SJCRH30 (cell line): ENCODE measurements at regions not wholly inside any gene's neighbourhood (a gene's known extent, or its start where the extent isn't known, plus 50 kb on each side); places are given as distances from the start of the nearest gene placed in this dataset.
A peak's percentile ranks its signal among the peaks of the same experiment; 100 is the strongest.

ENCODE experiments used
- DNase-seq, 2 experiments: peaks; one replicate each; pipeline ENCODE4 v3.0.0-alpha.2; 2015 to 2020
- H3K27ac ChIP-seq: fragments of 250-450 bp; sonication (Bioruptor Pico); 2 replicates; pipeline ENCODE4 v1.5.1; 2020; ENCODE audit warnings: mild to moderate bottlenecking, moderate library complexity
- H3K27me3 ChIP-seq: fragments of 250-450 bp; sonication (Bioruptor Pico); 2 replicates; pipeline ENCODE4 v1.5.1; 2020; ENCODE audit warnings: mild to moderate bottlenecking, moderate library complexity
- H3K36me3 ChIP-seq: fragments of 250-450 bp; sonication (Bioruptor Pico); 2 replicates; pipeline ENCODE4 v1.5.1; 2020; ENCODE audit warnings: mild to moderate bottlenecking, moderate library complexity
- H3K4me1 ChIP-seq: fragments of 250-450 bp; sonication (Bioruptor Pico); 2 replicates; pipeline ENCODE4 v1.5.1; 2020; ENCODE audit warnings: mild to moderate bottlenecking, moderate library complexity
- H3K4me3 ChIP-seq: fragments of 250-450 bp; sonication (Bioruptor Pico); 2 replicates; pipeline ENCODE4 v1.5.1; 2020; ENCODE audit warnings: mild to moderate bottlenecking, moderate library complexity
- H3K9me3 ChIP-seq: fragments of 250-450 bp; sonication (Bioruptor Pico); replicated peaks from 2 replicates; pipeline ENCODE4 v1.5.1; 2020; ENCODE audit warnings: mild to moderate bottlenecking, moderate library complexity

- no peaks in the 10 kb centered on the region for H3K9me3 ChIP-seq
- DNase-seq: no peak
- H3K27ac ChIP-seq: no peak overlapping the region
- H3K4me3 ChIP-seq: no peak overlapping the region
- H3K27me3 ChIP-seq: no peaks in the 10 kb centered on the region
- H3K36me3 ChIP-seq: no peaks in the 10 kb centered on the region
- no peaks in the 10 kb centered on the region for H3K4me1 ChIP-seq
These were observed 106.1 kb downstream of the IRX1 start for GRCh38 chr5:3701694-3702093.

- no peak overlapping the region for H3K27ac ChIP-seq
- no peak for DNase-seq
- no peaks in the 10 kb centered on the region for H3K36me3 ChIP-seq
- H3K4me1 ChIP-seq: no peaks in the 10 kb centered on the region
- no peaks in the 10 kb centered on the region for H3K27me3 ChIP-seq
- no peak overlapping the region for H3K4me3 ChIP-seq
- no peaks in the 10 kb centered on the region for H3K9me3 ChIP-seq
These were observed 109.0 kb downstream of the IRX1 start for GRCh38 chr5:3704661-3705060.

- no peaks in the 10 kb centered on the region for H3K27me3 ChIP-seq
- H3K9me3 ChIP-seq: no peaks in the 10 kb centered on the region
- no peaks in the 10 kb centered on the region for H3K36me3 ChIP-seq
- no peak for DNase-seq
- H3K27ac ChIP-seq: no peak overlapping the region
- H3K4me1 ChIP-seq: no peaks in the 10 kb centered on the region
- H3K4me3 ChIP-seq: no peak overlapping the region
These were observed 113.6 kb downstream of the IRX1 start for GRCh38 chr5:3709068-3709716.

DNA sequence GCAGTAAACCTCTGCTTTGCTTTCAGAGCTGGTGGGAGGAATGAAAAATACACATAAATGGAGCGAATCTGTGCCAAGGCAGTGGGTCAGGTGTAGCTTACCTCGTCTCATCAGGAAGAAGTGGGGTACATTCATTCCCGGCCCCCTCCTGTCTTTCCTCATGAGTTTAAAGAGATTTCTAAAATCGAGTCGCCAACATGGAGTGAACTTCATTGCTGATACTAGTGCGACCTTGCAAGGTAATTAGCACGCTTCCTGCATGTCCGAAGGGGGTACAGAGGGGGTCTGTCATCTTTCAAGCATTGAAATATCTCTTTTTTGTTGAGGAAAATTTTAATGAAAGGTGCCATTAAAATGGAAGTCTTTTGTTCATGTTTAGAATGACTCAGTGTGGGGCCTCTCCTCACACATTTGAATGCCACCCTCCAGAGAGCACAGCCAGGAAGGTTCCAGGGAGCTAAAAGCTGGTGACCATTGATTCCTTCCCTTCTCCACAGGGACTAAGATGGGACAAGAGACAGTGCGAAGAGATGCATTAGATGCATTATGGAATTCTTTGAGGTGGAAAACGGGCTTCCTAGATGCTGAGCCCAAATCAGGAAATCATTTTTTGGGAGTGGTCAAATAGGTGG is 114.2 kb downstream of the IRX1 start:
- no peak overlapping the region for H3K27ac ChIP-seq
- no peak for DNase-seq
- no peak overlapping the region for H3K4me3 ChIP-seq
- no peaks in the 10 kb centered on the region for H3K4me1 ChIP-seq
- H3K27me3 ChIP-seq: no peaks in the 10 kb centered on the region
- no peaks in the 10 kb centered on the region for H3K9me3 ChIP-seq
- H3K36me3 ChIP-seq: no peaks in the 10 kb centered on the region

- Histone ChIP-seq H3K4me1 (no peaks in the 10 kb centered on the region), H3K9me3 (no peaks in the 10 kb centered on the region), H3K4me3 (no peak overlapping the region), H3K36me3 (no peaks in the 10 kb centered on the region), H3K27me3 (no peaks in the 10 kb centered on the region), H3K27ac (no peak overlapping the region)
- DNase-seq: no peak
These were observed 119.4 kb downstream of the IRX1 start for GRCh38 chr5:3715062-3715461.

DNA sequence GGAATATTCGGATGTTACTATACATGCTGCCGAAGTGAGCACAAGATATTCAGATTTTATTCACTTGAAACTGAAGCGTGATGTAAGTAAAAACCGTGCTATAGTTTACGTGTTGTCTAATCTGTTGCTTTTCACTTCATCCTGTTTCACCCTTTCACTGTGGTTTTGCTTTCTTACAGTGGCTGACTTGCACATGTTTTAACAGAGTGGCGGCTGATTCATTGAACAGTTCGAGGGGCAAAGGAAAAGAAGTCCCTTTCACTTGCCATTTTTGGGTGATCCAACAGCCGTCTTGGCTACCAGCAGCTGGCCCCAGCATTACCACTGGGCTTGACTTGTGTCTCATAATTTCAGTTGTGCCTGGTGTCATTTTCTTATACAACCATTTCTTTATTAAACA is 134.0 kb downstream of the IRX1 start:
- Histone ChIP-seq H3K4me1 (no peaks in the 10 kb centered on the region), H3K4me3 (no peak overlapping the region), H3K36me3 (no peaks in the 10 kb centered on the region), H3K9me3 (no peaks in the 10 kb centered on the region), H3K27me3 (no peaks in the 10 kb centered on the region), H3K27ac (no peak overlapping the region)
- no peak for DNase-seq

- Histone ChIP-seq H3K27ac (no peak overlapping the region), H3K4me1 (no peaks in the 10 kb centered on the region), H3K36me3 (no peaks in the 10 kb centered on the region), H3K9me3 (no peaks in the 10 kb centered on the region), H3K4me3 (no peak overlapping the region), H3K27me3 (no peaks in the 10 kb centered on the region)
- DNase-seq: peak in 1 of 2 experiments; percentile 1
These were observed 139.0 kb downstream of the IRX1 start for GRCh38 chr5:3734632-3735031.

DNA sequence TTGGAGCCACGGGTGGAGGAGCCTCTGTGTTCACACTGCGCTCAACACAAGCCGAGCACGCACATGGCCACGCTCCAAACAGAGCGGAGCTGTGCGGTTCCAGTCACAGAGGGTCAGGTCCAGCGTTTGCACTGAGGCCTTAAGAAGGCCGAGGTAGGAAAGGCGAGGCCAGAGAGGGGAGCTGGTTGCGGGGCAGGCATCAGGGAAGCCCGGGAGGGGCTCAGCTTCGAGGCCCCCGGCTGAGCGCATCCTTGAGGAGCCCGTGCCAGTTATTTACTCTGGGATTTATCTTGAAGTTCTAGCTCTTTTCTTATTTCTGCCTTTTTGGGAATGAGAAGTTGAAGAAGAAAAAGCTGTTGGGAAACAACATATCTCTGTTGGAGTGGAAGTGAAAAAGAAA is 140.8 kb downstream of the IRX1 start:
- Histone ChIP-seq H3K9me3 (no peaks in the 10 kb centered on the region), H3K27me3 (no peaks in the 10 kb centered on the region), H3K4me1 (no peaks in the 10 kb centered on the region), H3K36me3 (no peaks in the 10 kb centered on the region), H3K4me3 (no peak overlapping the region), H3K27ac (no peak overlapping the region)
- DNase-seq: no peak

GRCh38 chr5:3736926-3737325 is 141.3 kb downstream of the IRX1 start:
- no peaks in the 10 kb centered on the region for H3K27me3 ChIP-seq
- no peak for DNase-seq
- H3K4me1 ChIP-seq: no peaks in the 10 kb centered on the region
- H3K9me3 ChIP-seq: no peaks in the 10 kb centered on the region
- H3K4me3 ChIP-seq: no peak overlapping the region
- no peaks in the 10 kb centered on the region for H3K36me3 ChIP-seq
- H3K27ac ChIP-seq: no peak overlapping the region

DNA sequence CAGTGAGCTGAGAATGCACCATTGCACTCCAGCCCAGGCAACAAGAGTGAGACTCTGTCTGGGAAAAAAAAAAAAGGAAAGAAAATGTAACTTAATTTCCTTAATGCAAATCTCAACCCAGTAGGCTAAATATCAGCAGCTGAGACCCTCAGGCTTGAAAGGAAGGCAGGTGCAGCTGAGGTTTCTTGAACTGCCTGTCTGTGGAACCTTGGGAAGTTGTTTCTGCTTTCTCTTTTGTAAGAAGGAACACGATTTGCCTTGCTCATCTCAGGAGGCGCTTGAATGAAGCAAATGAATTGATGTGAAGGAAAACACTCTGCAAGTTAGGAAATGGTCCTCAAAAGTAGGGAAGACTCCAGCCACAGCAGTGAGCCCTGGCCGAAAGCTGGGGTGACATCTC is 143.3 kb downstream of the IRX1 start:
- no peak for DNase-seq
- Histone ChIP-seq H3K27ac (no peak overlapping the region), H3K36me3 (no peaks in the 10 kb centered on the region), H3K27me3 (no peaks in the 10 kb centered on the region), H3K4me1 (no peaks in the 10 kb centered on the region), H3K9me3 (no peaks in the 10 kb centered on the region), H3K4me3 (no peak overlapping the region)

DNA sequence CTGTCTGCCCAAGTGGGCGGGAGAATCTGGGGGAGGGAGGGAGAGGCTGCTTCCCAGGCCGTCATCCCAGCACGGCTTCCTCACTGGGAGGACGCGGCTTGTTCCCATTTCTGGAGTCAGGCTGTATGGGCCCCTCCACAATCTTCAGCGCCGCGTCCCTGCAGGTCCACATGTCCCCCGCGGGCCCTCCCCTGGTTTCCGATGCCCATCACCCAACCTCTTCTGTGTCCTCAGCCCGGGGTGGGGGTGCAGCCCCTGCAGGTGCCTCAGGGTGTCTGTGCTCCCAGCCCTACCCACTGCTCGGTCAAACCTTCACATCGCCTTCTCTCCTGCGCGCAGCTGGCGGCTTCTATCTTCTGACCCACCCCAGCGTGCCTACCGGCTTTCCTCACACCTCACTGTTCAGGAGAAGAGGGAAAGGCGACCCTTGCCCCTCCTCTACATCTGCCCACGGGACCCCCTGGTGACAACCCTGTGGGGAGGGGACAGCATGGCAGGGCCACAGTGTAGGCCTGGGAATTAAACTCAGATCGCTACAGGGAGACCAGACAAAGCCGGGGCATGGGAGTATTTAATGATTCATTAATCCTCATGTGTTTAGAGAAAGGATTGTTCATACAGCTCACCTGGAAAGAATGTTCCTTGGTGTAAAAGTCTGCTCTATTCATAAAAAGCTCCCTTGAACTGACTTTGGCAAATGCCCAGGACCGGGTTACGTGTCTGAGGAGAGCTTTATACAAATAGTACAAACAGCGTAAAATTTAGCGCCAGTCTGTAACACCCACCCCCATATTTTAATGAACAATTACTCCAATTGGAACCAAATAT is 145.1 kb downstream of the IRX1 start:
- Histone ChIP-seq H3K9me3 (no peaks in the 10 kb centered on the region), H3K36me3 (no peaks in the 10 kb centered on the region), H3K4me1 (no peaks in the 10 kb centered on the region), H3K27ac (no peak overlapping the region), H3K27me3 (no peaks in the 10 kb centered on the region), H3K4me3 (no peak overlapping the region)
- DNase-seq: no peak

- no peak for DNase-seq
- H3K27me3 ChIP-seq: no peaks in the 10 kb centered on the region
- no peak overlapping the region for H3K27ac ChIP-seq
- H3K4me3 ChIP-seq: no peak overlapping the region
- no peaks in the 10 kb centered on the region for H3K36me3 ChIP-seq
- no peaks in the 10 kb centered on the region for H3K4me1 ChIP-seq
- no peaks in the 10 kb centered on the region for H3K9me3 ChIP-seq
These were observed 145.7 kb downstream of the IRX1 start for GRCh38 chr5:3741374-3741770.

GRCh38 chr5:3742750-3743149 is 147.1 kb downstream of the IRX1 start:
- Histone ChIP-seq H3K27ac (no peak overlapping the region), H3K9me3 (no peaks in the 10 kb centered on the region), H3K4me3 (no peak overlapping the region), H3K4me1 (no peaks in the 10 kb centered on the region), H3K27me3 (no peaks in the 10 kb centered on the region), H3K36me3 (no peaks in the 10 kb centered on the region)
- no peak for DNase-seq

- H3K9me3 ChIP-seq: no peaks in the 10 kb centered on the region
- DNase-seq: no peak
- H3K4me1 ChIP-seq: no peaks in the 10 kb centered on the region
- no peaks in the 10 kb centered on the region for H3K36me3 ChIP-seq
- no peak overlapping the region for H3K27ac ChIP-seq
- H3K27me3 ChIP-seq: no peaks in the 10 kb centered on the region
- no peak overlapping the region for H3K4me3 ChIP-seq
These were observed 156.2 kb downstream of the IRX1 start for GRCh38 chr5:3751846-3752245.

DNA sequence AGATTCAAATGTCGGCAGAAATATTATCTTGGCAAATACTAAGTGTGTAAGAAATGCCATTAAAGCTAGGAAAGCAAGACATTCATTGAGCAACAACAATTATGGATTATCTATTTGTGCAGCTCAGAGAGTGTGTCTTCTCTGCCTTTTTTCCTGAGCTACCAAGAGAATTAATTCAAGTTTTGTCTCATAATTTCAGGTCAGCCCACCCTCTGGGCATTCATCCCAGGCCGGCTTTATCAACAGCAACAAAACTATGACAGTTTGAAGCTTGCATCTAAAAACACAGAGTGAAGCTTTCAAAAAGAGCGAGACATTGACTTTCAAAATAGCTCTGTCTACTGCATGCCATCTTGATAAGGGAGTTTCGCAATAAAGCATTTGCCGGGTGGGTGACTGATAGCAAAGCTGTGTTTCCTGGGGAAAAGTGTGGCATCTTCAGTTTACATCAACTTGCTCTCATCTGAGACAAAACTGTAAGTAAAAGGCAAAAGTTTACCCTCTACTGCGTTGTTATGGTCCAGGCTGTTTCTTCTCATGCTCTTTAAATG is 182.4 kb downstream of the IRX1 start:
- no peak overlapping the region for H3K4me3 ChIP-seq
- no peak overlapping the region for H3K27ac ChIP-seq
- H3K27me3 ChIP-seq: no peaks in the 10 kb centered on the region
- no peaks in the 10 kb centered on the region for H3K36me3 ChIP-seq
- H3K9me3 ChIP-seq: no peaks in the 10 kb centered on the region
- DNase-seq: no peak
- H3K4me1 ChIP-seq: no peaks in the 10 kb centered on the region
